ENCODE measurements at regions not wholly inside any gene's neighbourhood (a gene's known extent, or its start where the extent isn't known, plus 50 kb on each side); places are given as distances from the start of the nearest gene placed in this dataset.

DNA sequence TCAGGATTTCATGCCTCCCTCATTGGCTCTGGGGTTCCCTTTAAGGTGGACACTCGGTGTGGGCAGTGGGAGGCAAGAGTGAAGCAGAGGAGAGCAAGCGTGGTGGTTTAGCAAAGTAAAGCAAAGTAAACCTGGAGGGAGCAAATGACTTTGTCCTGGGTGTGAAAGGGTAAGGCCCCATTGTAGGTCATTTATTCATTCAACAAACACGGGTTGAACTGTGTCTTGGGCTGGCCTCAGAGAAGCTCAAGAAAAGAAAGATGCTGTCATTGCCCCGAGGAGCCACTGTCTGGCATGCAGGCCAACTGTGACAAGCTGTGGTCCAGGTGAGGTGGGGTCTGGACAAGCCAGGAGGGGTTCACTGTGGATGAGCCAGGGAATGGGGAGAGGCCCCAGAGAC lies 68.9 kb upstream of the DLK1 start:
- TF ChIP-seq CTCF (IDR thresholded peaks at IDR 0.05; ENCODE audit: control insufficient read depth, extremely low read depth, insufficient read depth): no peak
- no peak overlapping the region for H3K4me3 ChIP-seq (ENCODE audit: low read depth, low read length)
- no peak for DNase-seq (ENCODE audit: low read depth)

- H3K4me3 ChIP-seq (ENCODE audit: low read depth, low read length): no peak overlapping the region
- no peak for TF ChIP-seq CTCF (IDR thresholded peaks at IDR 0.05; ENCODE audit: control insufficient read depth, extremely low read depth, insufficient read depth)
Observed at GRCh38 chr14:100658181-100658886, 68.4 kb upstream of the DLK1 start.

GRCh38 chr14:100659345-100660001 lies 67.2 kb upstream of the DLK1 start:
- no peak overlapping the region for H3K4me3 ChIP-seq (ENCODE audit: low read depth, low read length)
- no peak for TF ChIP-seq CTCF (IDR thresholded peaks at IDR 0.05; ENCODE audit: control insufficient read depth, extremely low read depth, insufficient read depth)
- DNase-seq (ENCODE audit: low read depth): no peak

More at GRCh38 chr14:100658181-100658886, 68.4 kb upstream of the DLK1 start:
- DNase-seq (ENCODE audit: low read depth): no peak

DNA sequence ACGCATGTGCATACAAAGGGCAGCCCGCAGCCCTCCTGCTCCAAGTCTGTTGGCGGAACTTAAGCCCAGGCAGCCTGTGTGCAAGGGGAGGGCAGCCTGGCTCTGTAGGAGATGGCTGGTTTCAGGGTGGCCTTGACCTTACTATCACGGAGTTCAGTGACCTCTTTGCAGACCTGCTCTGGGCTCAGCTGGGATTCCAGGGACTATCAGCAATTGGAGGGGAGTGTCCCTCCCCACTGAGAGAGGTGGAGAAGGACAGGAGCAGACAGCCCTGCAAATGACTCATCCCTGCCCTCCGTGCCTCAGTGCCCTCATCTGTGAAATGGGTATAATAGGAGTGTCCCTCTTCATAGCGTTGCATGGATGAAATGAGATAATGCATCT lies 66.2 kb upstream of the DLK1 start:
- no peak for TF ChIP-seq CTCF (IDR thresholded peaks at IDR 0.05; ENCODE audit: control insufficient read depth, extremely low read depth, insufficient read depth)
- DNase-seq (ENCODE audit: low read depth): no peak
- no peak overlapping the region for H3K4me3 ChIP-seq (ENCODE audit: low read depth, low read length)

GRCh38 chr14:100660882-100661635 lies 65.6 kb upstream of the DLK1 start:
- DNase-seq (ENCODE audit: low read depth): no peak
- TF ChIP-seq CTCF (IDR thresholded peaks at IDR 0.05; ENCODE audit: control insufficient read depth, extremely low read depth, insufficient read depth): no peak
- H3K4me3 ChIP-seq (ENCODE audit: low read depth, low read length): no peak overlapping the region

GRCh38 chr14:100662879-100663760 lies 63.6 kb upstream of the DLK1 start:
- no peak for DNase-seq (ENCODE audit: low read depth)
- peak; percentile 81 for TF ChIP-seq CTCF (IDR thresholded peaks at IDR 0.05; ENCODE audit: control insufficient read depth, extremely low read depth, insufficient read depth)

More at GRCh38 chr14:100662879-100663760, 63.6 kb upstream of the DLK1 start:
- H3K4me3 ChIP-seq (ENCODE audit: low read depth, low read length): no peak overlapping the region
